HuH-7.5 (cell line): ENCODE measurements at regions not wholly inside any gene's neighbourhood (a gene's known extent, or its start where the extent isn't known, plus 50 kb on each side); places are given as distances from the start of the nearest gene placed in this dataset.

Experiments used
- DNase-seq: peaks from one replicate; pipeline ENCODE4 v3.0.0; 2011; ENCODE audit warnings: low spot score

GRCh38 chr11:112511911-112512310, 251.3 kb upstream of the PLET1 start:
- DNase-seq: no peak

GRCh38 chr11:112513417-112513816, 252.8 kb upstream of the PLET1 start:
- no peak for DNase-seq

DNA sequence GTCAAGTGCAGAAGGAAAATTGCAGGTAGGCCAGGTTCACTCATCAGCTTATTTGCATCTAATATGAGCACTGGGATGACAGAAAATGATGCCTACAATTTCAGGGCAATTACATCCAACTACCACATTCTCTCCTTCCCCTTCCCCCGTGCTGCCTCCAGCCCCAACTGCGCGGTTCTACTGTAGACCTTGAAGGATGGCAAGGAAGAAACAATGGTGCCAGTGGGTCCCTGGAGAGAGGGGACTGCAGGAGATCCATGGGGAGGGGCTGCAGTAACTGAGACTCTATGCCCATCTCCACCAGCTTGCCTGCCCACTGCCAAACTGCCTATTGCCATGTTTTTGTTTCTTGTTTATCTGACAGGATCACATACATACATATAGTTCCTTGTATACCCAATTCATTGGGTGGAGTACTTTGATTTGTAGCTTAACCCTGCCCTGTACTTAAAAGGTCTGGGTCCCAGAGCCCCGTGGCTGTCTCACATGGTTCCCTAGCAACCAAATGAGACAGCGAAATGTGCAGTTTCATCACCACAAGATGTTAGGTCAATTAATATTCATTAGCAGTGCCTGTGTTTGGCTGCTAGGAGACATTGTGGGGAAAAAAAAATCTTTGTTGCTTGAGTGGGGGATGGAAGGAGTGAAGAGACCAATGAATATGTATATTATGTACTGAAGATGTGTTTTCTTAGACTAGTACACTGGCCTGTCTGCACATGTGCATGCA, 253.5 kb upstream of the PLET1 start:
- no peak for DNase-seq

GRCh38 chr11:112516261-112516660, 255.6 kb upstream of the PLET1 start:
- DNase-seq: no peak

DNA sequence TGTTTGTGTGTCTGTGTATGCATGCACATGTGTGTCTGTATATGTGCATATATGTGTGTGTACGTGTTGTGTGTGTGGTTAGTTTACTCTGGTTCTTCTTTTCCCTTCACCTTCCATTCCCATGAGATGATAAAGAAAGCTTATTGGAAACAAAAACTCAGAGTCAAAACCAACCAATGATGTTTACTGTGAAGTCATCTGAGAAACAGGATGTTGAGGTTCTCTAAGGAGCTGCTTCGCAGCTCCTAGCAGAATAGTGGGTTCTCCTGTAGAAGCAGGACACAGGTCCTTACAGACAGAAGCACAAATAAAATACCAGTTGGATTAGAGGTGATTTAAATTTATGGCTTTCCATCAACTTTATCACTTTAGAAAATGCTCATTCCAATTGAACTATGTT, 256.1 kb upstream of the PLET1 start:
- DNase-seq: no peak

DNA sequence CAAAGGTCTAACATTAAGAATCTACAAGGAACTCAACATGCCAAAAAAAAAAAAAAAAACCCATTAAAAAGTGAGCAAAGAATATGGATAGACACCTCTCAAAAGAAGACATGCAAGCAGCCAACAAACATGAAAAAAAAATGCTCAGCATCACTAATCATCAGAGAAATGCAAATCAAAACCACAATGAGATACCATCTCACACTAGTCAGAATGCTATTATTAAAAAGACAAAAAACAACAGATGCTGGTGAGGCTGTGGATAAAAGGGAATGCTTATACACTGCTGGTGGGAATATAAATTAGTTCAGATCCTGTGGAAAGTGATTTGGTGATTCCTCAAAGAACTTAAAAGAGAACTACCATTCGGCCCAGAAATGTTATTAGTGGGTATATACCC, 257.7 kb upstream of the PLET1 start:
- no peak for DNase-seq

DNA sequence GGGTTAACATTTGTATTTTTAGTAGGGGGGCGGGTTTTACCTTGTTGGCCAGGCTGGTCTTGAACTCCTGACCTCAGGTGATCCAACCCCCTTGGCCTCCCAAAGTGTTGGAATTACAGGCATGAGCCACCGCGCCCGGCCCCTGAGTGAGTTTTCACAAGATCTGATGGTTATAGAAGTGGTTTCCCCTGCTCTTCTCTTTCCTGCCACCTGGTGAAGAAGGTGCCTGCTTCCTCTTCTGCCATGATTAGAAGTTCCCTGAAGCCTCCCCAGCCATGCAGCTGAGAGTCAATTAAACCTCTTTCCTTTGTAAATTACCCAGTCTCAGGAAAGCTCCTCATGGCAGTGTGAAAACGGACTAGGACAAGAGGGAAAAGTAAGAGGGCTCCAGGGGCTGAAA, 259.1 kb upstream of the PLET1 start:
- no peak for DNase-seq

DNA sequence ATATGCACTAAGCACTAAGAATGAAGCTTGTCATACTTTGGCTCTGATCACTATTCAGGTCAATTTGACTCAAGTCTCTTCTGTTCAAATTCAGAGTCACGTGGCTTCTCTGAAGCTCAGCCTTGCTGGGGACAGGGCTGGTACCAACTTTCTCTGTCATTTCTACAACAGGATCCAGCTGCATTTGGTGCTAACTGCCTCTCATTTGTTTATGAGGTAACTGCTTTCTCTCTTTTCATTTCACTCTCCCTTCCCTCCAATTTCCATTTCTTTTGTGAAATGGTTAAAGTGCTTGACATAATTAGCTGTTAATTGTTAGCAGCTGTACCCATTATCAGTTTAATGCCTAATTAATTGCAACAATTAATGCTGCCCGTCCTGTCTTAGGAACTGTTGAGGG, 259.7 kb upstream of the PLET1 start:
- no peak for DNase-seq

DNA sequence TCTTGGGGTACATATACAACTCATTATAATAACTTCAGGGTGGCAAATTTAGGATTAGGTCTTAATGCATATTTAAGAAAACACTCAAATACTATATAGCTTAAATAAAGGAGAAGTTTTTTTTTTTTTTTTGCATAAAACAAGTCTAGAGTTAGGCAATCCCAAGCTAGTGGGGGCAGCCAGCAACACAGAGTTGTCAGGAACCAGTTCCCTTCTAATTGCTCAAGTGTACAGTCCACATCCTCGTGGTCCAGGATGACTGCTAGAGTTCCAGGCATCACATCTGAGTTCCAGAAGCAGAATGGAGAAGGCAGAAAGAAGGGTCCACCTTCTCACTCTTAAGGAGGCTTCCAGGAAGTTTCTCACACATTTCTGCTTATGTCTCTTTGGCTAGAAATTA, 261.9 kb upstream of the PLET1 start:
- no peak for DNase-seq

- DNase-seq: no peak
These were observed 262.4 kb upstream of the PLET1 start for GRCh38 chr11:112523031-112523430.

DNA sequence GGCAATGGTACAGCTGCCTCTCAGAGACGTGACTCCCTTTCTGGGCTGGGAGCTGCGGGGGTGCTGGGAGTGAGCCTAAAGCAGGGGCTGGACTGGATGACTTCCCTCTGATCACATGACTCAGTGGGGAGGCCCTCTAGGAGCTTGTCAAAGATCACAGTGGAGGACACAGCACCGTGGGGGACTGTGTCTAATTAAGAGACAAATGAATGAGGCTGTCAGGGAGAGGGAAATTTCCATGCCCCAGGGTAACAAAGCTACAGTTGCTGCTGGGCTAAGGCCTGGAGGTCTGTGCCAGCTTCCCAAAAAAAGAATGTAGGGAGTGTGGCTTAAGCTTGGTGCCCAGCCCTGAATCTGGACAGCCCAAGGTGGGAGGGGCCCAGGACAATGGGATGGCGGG, 262.8 kb upstream of the PLET1 start:
- no peak for DNase-seq

- no peak for DNase-seq
These were observed 263.3 kb upstream of the PLET1 start for GRCh38 chr11:112523951-112524350.

DNA sequence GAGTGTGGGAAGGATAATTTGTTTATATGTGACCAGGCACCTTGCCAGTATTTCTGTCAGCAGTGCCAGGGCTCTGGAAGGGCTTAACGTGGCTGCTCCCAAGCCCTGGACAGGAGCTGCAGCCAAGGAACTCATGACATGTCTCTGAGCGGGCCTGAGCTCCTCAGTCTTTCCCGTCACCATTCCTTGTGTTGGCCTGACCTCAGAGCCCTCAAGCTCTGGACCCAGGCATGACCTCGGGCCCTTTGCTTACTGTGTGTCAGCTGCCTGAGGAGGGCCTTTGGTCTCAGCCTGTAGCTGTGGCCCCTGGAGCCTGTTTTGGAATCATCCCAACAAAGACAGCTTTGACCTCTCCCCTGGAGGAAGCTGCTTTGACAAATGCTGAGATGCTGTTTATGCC, 264.1 kb upstream of the PLET1 start:
- DNase-seq: no peak

GRCh38 chr11:112525270-112525669, 264.6 kb upstream of the PLET1 start:
- no peak for DNase-seq

DNA sequence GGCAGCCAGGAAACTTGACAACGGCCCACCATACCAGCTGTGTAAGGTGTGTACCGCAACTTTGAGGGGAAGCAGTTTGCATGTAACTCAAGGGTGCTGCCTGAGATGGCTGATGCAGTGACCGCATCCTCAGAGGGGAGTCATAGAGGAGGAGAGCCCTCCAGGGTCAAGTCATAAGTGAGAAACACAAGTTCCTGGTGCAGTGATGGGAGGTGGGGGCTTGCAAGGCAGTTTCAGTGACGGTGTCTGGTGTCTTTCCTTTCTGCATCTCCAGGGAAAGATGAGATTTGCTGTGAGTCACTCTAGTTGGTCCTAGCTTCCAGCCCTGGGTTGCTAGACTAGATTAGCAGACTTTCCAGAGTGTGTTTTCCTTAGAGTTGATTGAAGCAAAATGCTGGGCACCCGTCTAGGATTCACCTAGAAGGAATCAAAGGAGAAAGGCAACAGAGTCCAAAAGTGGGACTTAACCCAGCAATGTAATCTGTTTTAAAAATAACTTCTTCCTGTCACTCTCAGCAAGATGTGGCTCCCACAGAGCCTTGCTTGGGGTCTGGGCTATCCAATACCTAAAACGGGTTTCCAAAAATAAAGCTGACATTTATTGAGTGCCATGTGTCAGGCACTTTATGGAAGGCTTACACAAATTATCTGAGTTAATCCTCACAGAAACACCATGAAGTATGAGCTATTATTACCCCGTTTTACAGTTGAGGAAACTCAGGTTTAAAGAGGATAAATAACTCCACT, 265.4 kb upstream of the PLET1 start:
- DNase-seq: no peak

GRCh38 chr11:112526699-112527416, 266.2 kb upstream of the PLET1 start:
- DNase-seq: no peak

DNA sequence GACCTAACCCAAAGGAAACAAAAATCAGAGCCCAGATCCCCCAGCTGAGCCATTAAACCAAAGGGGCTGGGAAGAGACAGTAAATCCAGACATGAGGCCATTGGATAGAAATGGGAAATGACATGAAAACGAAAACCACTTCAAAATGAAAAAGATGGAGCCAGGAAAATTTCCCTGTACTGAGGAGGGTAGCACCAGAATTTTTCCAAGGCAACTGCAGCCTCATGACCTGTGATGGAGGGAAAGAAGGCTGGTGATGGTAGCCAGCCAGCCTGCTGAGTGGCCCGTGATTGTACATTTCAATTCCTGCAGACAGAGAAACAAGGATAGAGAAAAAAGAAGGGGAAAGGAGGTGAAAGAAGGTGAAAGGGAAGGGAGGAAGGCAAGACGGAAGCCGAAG, 268.4 kb upstream of the PLET1 start:
- DNase-seq: no peak

GRCh38 chr11:112532506-112532905, 271.8 kb upstream of the PLET1 start:
- DNase-seq: no peak

DNA sequence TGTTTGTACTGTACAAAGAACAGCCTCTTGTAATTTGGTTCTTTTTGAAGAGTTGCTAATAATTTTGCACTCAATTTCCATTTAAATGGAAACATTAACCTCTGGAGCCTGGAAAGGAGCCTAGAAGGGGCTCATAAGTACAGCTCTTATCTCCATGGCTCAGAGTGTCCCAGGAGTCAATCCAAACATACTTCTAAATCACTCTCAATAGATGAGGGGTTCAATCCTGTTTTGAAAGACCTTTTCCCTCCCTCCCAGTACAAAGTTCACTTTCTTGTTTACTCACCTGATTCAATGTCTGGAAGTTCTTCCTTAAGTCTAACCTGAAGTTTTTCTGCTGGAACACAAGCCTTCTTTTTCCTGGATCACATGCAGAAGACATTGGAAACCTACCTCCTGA, 273.0 kb upstream of the PLET1 start:
- no peak for DNase-seq

- DNase-seq: no peak
These were observed 273.5 kb upstream of the PLET1 start for GRCh38 chr11:112534208-112534607.

GRCh38 chr11:112537026-112537425, 276.4 kb upstream of the PLET1 start:
- DNase-seq: no peak

GRCh38 chr11:112537846-112538330, 277.2 kb upstream of the PLET1 start:
- no peak for DNase-seq
